Fibroblast of peridontal ligament (primary cell): ENCODE measurements at regions not wholly inside any gene's neighbourhood (a gene's known extent, or its start where the extent isn't known, plus 50 kb on each side); places are given as distances from the start of the nearest gene placed in this dataset.

ENCODE experiments used
- DNase-seq: peaks from one replicate; pipeline ENCODE4 v3.0.0-alpha.2; 2010; ENCODE audit errors: extremely low read depth

DNA sequence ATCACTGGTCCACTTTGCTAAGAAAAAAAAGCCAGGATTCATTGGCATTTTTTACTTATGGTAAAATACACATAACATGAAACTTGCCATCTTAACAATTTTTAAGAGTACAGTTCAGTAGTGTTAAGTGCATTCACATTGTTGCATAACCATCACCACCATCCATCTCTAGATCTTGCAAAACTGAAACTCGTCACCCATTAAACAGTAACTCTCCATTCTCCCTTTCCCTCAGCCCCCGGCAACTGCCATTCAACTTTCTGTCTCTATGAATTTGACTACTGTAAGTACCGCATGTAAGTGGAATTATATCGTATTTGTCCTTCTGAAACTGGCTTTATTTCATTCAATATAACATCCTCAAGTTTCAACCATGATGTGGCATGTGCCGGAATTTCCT is 56.3 kb upstream of the LNX1 start:
- no peak for DNase-seq

DNA sequence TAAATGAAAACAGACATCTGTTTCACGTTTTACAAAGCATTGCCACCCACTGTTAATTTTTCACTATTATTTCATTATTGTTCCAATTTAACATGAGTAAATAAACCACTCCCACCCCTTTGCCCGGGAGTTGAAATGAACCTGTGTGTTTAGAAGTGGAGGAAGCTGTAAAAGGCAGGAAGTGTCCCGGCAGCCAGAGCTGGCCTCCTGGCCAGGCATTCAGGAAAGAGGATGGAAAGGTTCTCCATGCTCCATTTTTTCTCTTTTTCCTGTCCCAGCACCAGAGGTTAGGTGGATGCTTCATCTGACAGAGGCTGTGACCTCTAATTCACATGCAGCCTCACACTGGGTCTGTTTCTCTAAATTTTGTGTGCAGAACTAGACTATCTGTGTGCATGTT is 55.5 kb upstream of the LNX1 start:
- no peak for DNase-seq

DNA sequence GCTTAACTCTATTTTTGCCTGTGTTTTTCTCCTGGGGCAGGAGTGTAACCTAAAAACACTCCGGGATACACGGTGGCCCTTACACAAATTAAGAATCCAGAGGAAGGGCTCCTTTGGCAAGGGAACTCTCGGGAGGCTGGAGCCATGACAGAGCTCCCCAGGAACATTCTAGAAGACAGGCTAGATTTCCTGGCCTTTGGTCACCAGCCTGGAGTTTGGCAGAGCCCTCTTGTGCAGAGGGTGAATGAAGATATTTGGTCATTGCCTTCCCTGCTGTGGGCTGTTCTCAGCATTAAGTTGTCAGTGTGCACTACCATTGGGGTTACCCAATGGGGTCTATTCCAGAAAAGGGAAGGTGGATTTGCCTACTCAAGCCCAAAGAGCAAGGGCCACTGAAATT is 53.8 kb upstream of the LNX1 start:
- DNase-seq = no peak

DNA sequence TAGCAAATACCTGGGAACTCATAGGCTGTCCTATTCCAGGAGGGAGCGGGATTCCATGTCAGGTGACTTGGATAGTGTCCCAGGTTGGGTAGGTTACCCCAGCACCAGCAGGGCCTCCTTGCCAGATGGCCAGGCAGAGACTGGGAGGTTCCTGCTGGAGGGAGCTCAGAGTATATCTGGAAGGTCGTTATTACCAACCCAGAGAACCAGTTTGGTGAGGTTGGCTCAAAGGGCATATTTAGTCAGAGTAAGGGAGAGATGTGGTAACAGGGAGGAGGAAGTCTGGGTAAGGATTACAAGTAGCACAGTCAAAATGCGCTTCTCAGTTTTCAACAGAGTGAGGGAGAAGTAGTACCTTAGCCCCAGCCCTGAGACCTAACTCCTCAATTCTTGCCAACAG is 53.3 kb upstream of the LNX1 start:
- no peak for DNase-seq
